NB4 (cell line): ENCODE measurements at regions not wholly inside any gene's neighbourhood (a gene's known extent, or its start where the extent isn't known, plus 50 kb on each side); places are given as distances from the start of the nearest gene placed in this dataset.

ENCODE experiments used
- POLR2A ChIP-seq: IDR thresholded peaks from 2 replicates; pipeline ENCODE4 v1.6.1; 2011; ENCODE audit warnings: mild to moderate bottlenecking; ENCODE audit not compliant: insufficient read length; ENCODE audit errors: extremely low read depth
- TF ChIP-seq, protein P1 (sequence below): IDR thresholded peaks from one replicate; pipeline ENCODE4 v1.5.1; 2012; ENCODE audit warnings: low read depth, low read length

DNA sequence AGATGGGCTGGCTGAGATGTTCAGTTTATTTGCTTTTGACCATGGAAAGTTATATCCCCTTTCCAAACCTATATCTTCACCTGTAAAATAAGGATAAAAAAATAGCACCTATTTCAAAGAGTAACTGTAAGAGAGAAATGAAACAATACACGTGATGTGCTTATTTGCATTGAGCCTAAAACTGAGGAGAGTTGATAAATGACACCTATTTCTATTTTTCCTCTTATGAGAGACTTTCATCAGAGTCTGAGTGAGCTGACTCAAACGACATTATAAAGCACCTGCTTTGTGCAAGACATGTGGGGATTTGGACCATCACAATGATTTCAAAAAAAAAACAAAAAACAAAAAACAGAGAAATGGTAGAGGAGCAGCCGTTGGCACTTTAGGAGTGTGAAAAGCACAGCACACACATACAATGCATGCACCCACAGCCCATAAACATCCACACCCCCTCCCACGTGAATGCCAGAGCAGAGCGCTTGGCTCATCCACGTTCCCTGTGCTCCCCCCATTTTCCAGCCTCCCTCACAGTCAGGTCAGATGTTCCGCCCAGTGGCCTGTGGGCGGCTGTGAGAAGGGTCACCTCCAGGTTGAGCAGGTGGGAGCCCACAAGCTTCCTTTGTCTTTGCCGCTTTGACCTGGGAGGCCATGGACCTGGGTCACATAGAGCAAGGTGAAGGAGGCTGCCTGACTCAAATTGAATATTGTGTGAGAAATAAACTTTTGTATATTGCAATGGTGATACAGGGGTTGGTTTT is 253.2 kb upstream of the ZNF32 start:
- TF ChIP-seq, protein P1, sequence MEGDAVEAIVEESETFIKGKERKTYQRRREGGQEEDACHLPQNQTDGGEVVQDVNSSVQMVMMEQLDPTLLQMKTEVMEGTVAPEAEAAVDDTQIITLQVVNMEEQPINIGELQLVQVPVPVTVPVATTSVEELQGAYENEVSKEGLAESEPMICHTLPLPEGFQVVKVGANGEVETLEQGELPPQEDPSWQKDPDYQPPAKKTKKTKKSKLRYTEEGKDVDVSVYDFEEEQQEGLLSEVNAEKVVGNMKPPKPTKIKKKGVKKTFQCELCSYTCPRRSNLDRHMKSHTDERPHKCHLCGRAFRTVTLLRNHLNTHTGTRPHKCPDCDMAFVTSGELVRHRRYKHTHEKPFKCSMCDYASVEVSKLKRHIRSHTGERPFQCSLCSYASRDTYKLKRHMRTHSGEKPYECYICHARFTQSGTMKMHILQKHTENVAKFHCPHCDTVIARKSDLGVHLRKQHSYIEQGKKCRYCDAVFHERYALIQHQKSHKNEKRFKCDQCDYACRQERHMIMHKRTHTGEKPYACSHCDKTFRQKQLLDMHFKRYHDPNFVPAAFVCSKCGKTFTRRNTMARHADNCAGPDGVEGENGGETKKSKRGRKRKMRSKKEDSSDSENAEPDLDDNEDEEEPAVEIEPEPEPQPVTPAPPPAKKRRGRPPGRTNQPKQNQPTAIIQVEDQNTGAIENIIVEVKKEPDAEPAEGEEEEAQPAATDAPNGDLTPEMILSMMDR, result no peak
- no peak for TF ChIP-seq POLR2A
